Fibroblast of peridontal ligament (primary cell): ENCODE measurements at regions not wholly inside any gene's neighbourhood (a gene's known extent, or its start where the extent isn't known, plus 50 kb on each side); places are given as distances from the start of the nearest gene placed in this dataset.

Experiments
- DNase-seq: peaks from one replicate; pipeline ENCODE4 v3.0.0-alpha.2; 2010; ENCODE audit errors: extremely low read depth

- no peak for DNase-seq
These were observed 393.5 kb downstream of the MN1 start for GRCh38 chr22:27408068-27408467.

GRCh38 chr22:27409299-27409698, 392.3 kb downstream of the MN1 start:
- DNase-seq = no peak

- no peak for DNase-seq
These were observed 388.6 kb downstream of the MN1 start for GRCh38 chr22:27412866-27413445.

GRCh38 chr22:27413702-27414101, 387.9 kb downstream of the MN1 start:
- no peak for DNase-seq

- peak; percentile 90 for DNase-seq
These were observed 384.8 kb downstream of the MN1 start for GRCh38 chr22:27416511-27417420.

GRCh38 chr22:27417421-27417814, 384.1 kb downstream of the MN1 start:
- no peak for DNase-seq

GRCh38 chr22:27418261-27418660, 383.3 kb downstream of the MN1 start:
- no peak for DNase-seq

- peak; percentile 7 for DNase-seq
These were observed 382.1 kb downstream of the MN1 start for GRCh38 chr22:27419473-27419872.

GRCh38 chr22:27420195-27420816, 381.2 kb downstream of the MN1 start:
- DNase-seq = peak; percentile 49

GRCh38 chr22:27420817-27421361, 380.7 kb downstream of the MN1 start:
- DNase-seq = peak; percentile 96

GRCh38 chr22:27422442-27422841, 379.1 kb downstream of the MN1 start:
- DNase-seq = no peak

- DNase-seq = no peak
These were observed 377.2 kb downstream of the MN1 start for GRCh38 chr22:27424319-27424718.

GRCh38 chr22:27429476-27429875, 372.1 kb downstream of the MN1 start:
- no peak for DNase-seq

GRCh38 chr22:27431081-27431480, 370.5 kb downstream of the MN1 start:
- no peak for DNase-seq

- no peak for DNase-seq
These were observed 369.7 kb downstream of the MN1 start for GRCh38 chr22:27431896-27432295.

- DNase-seq = no peak
These were observed 368.5 kb downstream of the MN1 start for GRCh38 chr22:27433099-27433498.

GRCh38 chr22:27433585-27434190, 367.9 kb downstream of the MN1 start:
- no peak for DNase-seq

- no peak for DNase-seq
These were observed 366.7 kb downstream of the MN1 start for GRCh38 chr22:27434898-27435297.

GRCh38 chr22:27435844-27436576, 365.5 kb downstream of the MN1 start:
- peak; percentile 65 for DNase-seq

GRCh38 chr22:27436591-27436990, 365.0 kb downstream of the MN1 start:
- no peak for DNase-seq

- DNase-seq = no peak
These were observed 364.0 kb downstream of the MN1 start for GRCh38 chr22:27437570-27437969.
